H1 (cell line): ENCODE measurements at regions not wholly inside any gene's neighbourhood (a gene's known extent, or its start where the extent isn't known, plus 50 kb on each side); places are given as distances from the start of the nearest gene placed in this dataset.

Source experiments
- CTCF ChIA-PET: fragments of 300-600 bp; sonication (Branson Sonifier 250); formaldehyde crosslinking; loops from one replicate; lab custom pipeline; 2021; ENCODE audit not compliant: partially characterized antibody; lab: Charles Lee
- POLR2A ChIA-PET: fragments of 300-600 bp; sonication (Branson Sonifier 250); formaldehyde crosslinking; loops from one replicate; lab custom pipeline; 2021; ENCODE audit warnings: inconsistent platforms; ENCODE audit not compliant: partially characterized antibody; lab: Charles Lee
- DNase-seq, 2 experiments: peaks; one replicate each; pipeline versions ENCODE4 v3.0.0 to v3.0.0-alpha.2; 2010 to 2022; ENCODE audit warnings: low spot score in 2 of 2, low read depth in 1 of 2, mixed read lengths in 1 of 2
- FAIRE-seq: peaks from 2 replicates; lab custom pipeline; 2011; peaks lifted over from hg19 to GRCh38; lab: Jason Lieb, UNC
- H2AFZ ChIP-seq: 2 replicates; pipeline ENCODE4 v1.8.1; 2012; ENCODE audit warnings: low read length, inconsistent platforms
- H2AK5ac ChIP-seq: 2 replicates; pipeline ENCODE4 v1.6.1; 2013; ENCODE audit warnings: low read depth, low read length
- H2BK120ac ChIP-seq: replicated peaks from 2 replicates; pipeline ENCODE3; 2013; ENCODE audit warnings: low read depth, low read length, inconsistent platforms
- H2BK12ac ChIP-seq: 2 replicates; pipeline ENCODE4 v1.6.1; 2013; ENCODE audit warnings: low read depth, low read length
- H2BK15ac ChIP-seq: 2 replicates; pipeline ENCODE4 v1.6.1; 2013; ENCODE audit warnings: low read length
- H2BK20ac ChIP-seq: 2 replicates; pipeline ENCODE4 v1.6.1; 2013; ENCODE audit warnings: low read length
- H2BK5ac ChIP-seq: 2 replicates; pipeline ENCODE4 v1.6.1; 2013; ENCODE audit warnings: low read depth, low read length
- H3K14ac ChIP-seq: 2 replicates; pipeline ENCODE4 v1.6.1; 2013; ENCODE audit warnings: inconsistent platforms; ENCODE audit not compliant: insufficient read length
- H3K18ac ChIP-seq: 2 replicates; pipeline ENCODE4 v1.6.1; 2013; ENCODE audit warnings: low read length; ENCODE audit errors: extremely low read depth
- H3K23ac ChIP-seq: 2 replicates; pipeline ENCODE4 v1.6.1; 2013; ENCODE audit warnings: inconsistent platforms; ENCODE audit not compliant: insufficient read length
- H3K23me2 ChIP-seq: 2 replicates; pipeline ENCODE4 v1.6.1; 2013; ENCODE audit warnings: low read depth, low read length
- H3K27ac ChIP-seq: 2 replicates; pipeline ENCODE4 v1.6.1; 2011; ENCODE audit warnings: low read depth, low read length, inconsistent platforms
- H3K27me3 ChIP-seq, 4 experiments: replicated peaks in 1 of 4; 1 replicate in 1 of 4; 2 replicates in 3 of 4; pipeline versions ENCODE4 v1.6.1 to v1.8.1; 2011 to 2013; ENCODE audit warnings: low read length in 3 of 4, mild to moderate bottlenecking in 3 of 4, inconsistent platforms in 2 of 4, mixed read lengths in 2 of 4, moderate library complexity in 1 of 4; ENCODE audit not compliant: control insufficient read depth in 3 of 4, insufficient read depth in 3 of 4; ENCODE audit errors: extremely low read depth in 1 of 4
- H3K36me3 ChIP-seq, 4 experiments: 2 replicates each; pipeline versions ENCODE4 v1.6.1 to v1.8.1; 2011 to 2013; ENCODE audit warnings: mild to moderate bottlenecking in 4 of 4, low read length in 3 of 4, moderate library complexity in 2 of 4, control low read depth in 1 of 4, inconsistent platforms in 1 of 4; ENCODE audit not compliant: insufficient read depth in 4 of 4, control insufficient read depth in 2 of 4
- H3K4ac ChIP-seq: replicated peaks from 2 replicates; pipeline ENCODE3; 2013; ENCODE audit warnings: low read length, low read depth, mixed read lengths, inconsistent platforms; ENCODE audit not compliant: insufficient read length
- H3K4me1 ChIP-seq, 4 experiments: replicated peaks in 1 of 4; 1 replicate in 1 of 4; 2 replicates in 3 of 4; pipeline versions ENCODE4 v1.6.1 to v1.8.1; 2011 to 2013; ENCODE audit warnings: low read length in 3 of 4, inconsistent platforms in 2 of 4, mixed read lengths in 1 of 4; ENCODE audit not compliant: insufficient read depth in 4 of 4, control insufficient read depth in 3 of 4
- H3K4me2 ChIP-seq, 2 experiments: 2 replicates each; pipeline versions ENCODE4 v1.6.1 to v1.8.1; 2011 to 2013; ENCODE audit warnings: low read depth in 2 of 2, low read length in 2 of 2, control low read depth in 1 of 2, inconsistent platforms in 1 of 2, mild to moderate bottlenecking in 1 of 2; ENCODE audit not compliant: insufficient read depth in 1 of 2
- H3K4me3 ChIP-seq, 4 experiments: fragments of 200-600, 300-600 bp in 1 of 4; sonication (generic), shearing (Covaris generic), sonication (Bioruptor Twin) in 1 of 4; 2 replicates each; pipeline versions ENCODE4 v1.5.1 to v1.8.1; 2011 to 2016; ENCODE audit warnings: low read length in 4 of 4, low read depth in 3 of 4, control low read depth in 2 of 4, inconsistent platforms in 2 of 4, mild to moderate bottlenecking in 2 of 4, mixed read lengths in 1 of 4, moderate library complexity in 1 of 4; ENCODE audit not compliant: insufficient read depth in 2 of 4; ENCODE audit errors: extremely low read depth in 1 of 4
- H3K56ac ChIP-seq: replicated peaks from 2 replicates; pipeline ENCODE3; 2013; ENCODE audit warnings: low read depth, mild to moderate bottlenecking, mixed read lengths, low read length, inconsistent platforms; ENCODE audit not compliant: insufficient read length
- H3K79me1 ChIP-seq: 2 replicates; pipeline ENCODE4 v1.6.1; 2013; ENCODE audit warnings: low read depth, low read length, control low read depth
- H3K79me2 ChIP-seq, 2 experiments: 2 replicates each; pipeline versions ENCODE4 v1.6.1 to v1.8.1; 2012 to 2013; ENCODE audit warnings: low read length in 2 of 2, mild to moderate bottlenecking in 2 of 2, inconsistent platforms in 1 of 2; ENCODE audit not compliant: insufficient read depth in 2 of 2, control insufficient read depth in 1 of 2
- H3K9ac ChIP-seq, 4 experiments: replicated peaks in 1 of 4; 1 replicate in 1 of 4; 2 replicates in 3 of 4; pipeline versions ENCODE4 v1.6.1 to v1.8.1; 2011 to 2013; ENCODE audit warnings: low read depth in 3 of 4, low read length in 3 of 4, control low read depth in 2 of 4, mild to moderate bottlenecking in 2 of 4, moderate library complexity in 2 of 4, inconsistent platforms in 1 of 4; ENCODE audit errors: extremely low read depth in 1 of 4
- H3K9me3 ChIP-seq, 2 experiments: 2 replicates each; pipeline versions ENCODE4 v1.6.1 to v1.8.1; 2012 to 2013; ENCODE audit warnings: mild to moderate bottlenecking in 2 of 2, moderate library complexity in 2 of 2, control low read depth in 1 of 2, inconsistent platforms in 1 of 2, low read depth in 1 of 2, low read length in 1 of 2, mixed read lengths in 1 of 2; ENCODE audit not compliant: insufficient read depth in 2 of 2
- H4K20me1 ChIP-seq, 2 experiments: replicated peaks in 1 of 2; 2 replicates each; pipeline versions ENCODE3 to v1.8.1; 2011 to 2013; ENCODE audit warnings: inconsistent platforms in 2 of 2, low read length in 2 of 2, mild to moderate bottlenecking in 1 of 2; ENCODE audit not compliant: insufficient read depth in 2 of 2, control insufficient read depth in 1 of 2
- H4K5ac ChIP-seq: 2 replicates; pipeline ENCODE4 v1.6.1; 2013; ENCODE audit warnings: low read length, low read depth, mixed read lengths, inconsistent platforms; ENCODE audit not compliant: insufficient read length
- H4K8ac ChIP-seq: 2 replicates; pipeline ENCODE4 v1.8.0; 2013; ENCODE audit warnings: mild to moderate bottlenecking, moderate library complexity, low read length, inconsistent platforms; ENCODE audit not compliant: insufficient read depth; ENCODE audit errors: extremely low read depth
- H4K91ac ChIP-seq: replicated peaks from 2 replicates; pipeline ENCODE3; 2013; ENCODE audit warnings: low read length, mixed read lengths, inconsistent platforms; ENCODE audit not compliant: insufficient read length
- RNF2 ChIP-seq: fragments of 200-900, 300-1000 bp; sonication (generic); IDR thresholded peaks from 2 replicates; pipeline ENCODE4 v1.7.1; 2016; ENCODE audit warnings: borderline replicate concordance, low read depth, mild to moderate bottlenecking, antibody characterized with exemption, low read length; ENCODE audit not compliant: poor library complexity, severe bottlenecking; ENCODE audit errors: missing control alignments
- TAF1 ChIP-seq: IDR thresholded peaks from 2 replicates; pipeline ENCODE4 v1.6.1; 2011; ENCODE audit warnings: mild to moderate bottlenecking, low read depth, low read length
- WGBS, 2 experiments: shearing (Covaris generic) in 1 of 2; methylation state at CpG; one replicate each; pipeline versions ENCODE4 v1.1.6 to v1.1.7; 2013 to 2015; ENCODE audit warnings: low lambda C conversion rate in 2 of 2, mixed read lengths in 2 of 2, inconsistent platforms in 1 of 2, low coverage in 1 of 2, missing lambda C conversion rate in 1 of 2; ENCODE audit not compliant: insufficient replicate concordance in 2 of 2, insufficient coverage in 1 of 2, insufficient read length in 1 of 2; ENCODE audit errors: extremely low coverage in 1 of 2, missing lambda C conversion rate in 1 of 2; 5-methylcytosine and 5-hydroxymethylcytosine counted together

GRCh38 chr15:52976516-52977075 is 186.5 kb upstream of the ONECUT1 start:
- H3K23me2 ChIP-seq, result no peaks in the 10 kb centered on the region
- FAIRE-seq (no peak), DNase-seq (no peak)
- H2AK5ac ChIP-seq, result no peak overlapping the region
- no peaks in the 10 kb centered on the region for H4K20me1 ChIP-seq
- POLR2A ChIA-PET, result no interaction called here
- H2AFZ ChIP-seq, result no peak overlapping the region
- no peak overlapping the region for H3K4ac ChIP-seq
- H3K23ac ChIP-seq, result no peak overlapping the region
- no peak overlapping the region for H3K4me2 ChIP-seq
- no peak overlapping the region for H3K4me3 ChIP-seq
- no peaks in the 10 kb centered on the region for H3K36me3 ChIP-seq
- H2BK12ac ChIP-seq, result no peak overlapping the region
- H3K27me3 ChIP-seq, result no peaks in the 10 kb centered on the region
- no peak overlapping the region for H4K5ac ChIP-seq
- no peaks in the 10 kb centered on the region for H3K79me1 ChIP-seq
- CTCF ChIA-PET, result interaction anchor here (1.4 kb wide), 2 partner anchors 9 to 195 kb away, joined by 3 to 4 read pairs; no protein-coding TSS in a partner anchor
- 90% methylated on average over 9 of the region's 9 CpGs; no CpG with 5 or more reads in 1 of the 2 experiments for WGBS, 2 experiments
- H3K18ac ChIP-seq, result no peak overlapping the region
- no peaks in the 10 kb centered on the region for H3K4me1 ChIP-seq
- no peak overlapping the region for H2BK20ac ChIP-seq
- H2BK15ac ChIP-seq, result no peak overlapping the region
- H3K56ac ChIP-seq, result no peak overlapping the region
- no peak overlapping the region for H2BK5ac ChIP-seq
- no peaks in the 10 kb centered on the region for H3K9me3 ChIP-seq
- H4K8ac ChIP-seq, result no peak overlapping the region
- no peaks in the 10 kb centered on the region for H3K79me2 ChIP-seq
- H3K9ac ChIP-seq, result no peak overlapping the region
- no peak overlapping the region for H2BK120ac ChIP-seq
- H3K27ac ChIP-seq, result no peak overlapping the region
- no peak overlapping the region for H3K14ac ChIP-seq
- H4K91ac ChIP-seq, result no peak overlapping the region
- TF ChIP-seq RNF2, result no peak
- no peak for TF ChIP-seq TAF1
